K562 (cell line): ENCODE measurements at regions not wholly inside any gene's neighbourhood (a gene's known extent, or its start where the extent isn't known, plus 50 kb on each side); places are given as distances from the start of the nearest gene placed in this dataset.

Experiments used
- ATAC-seq: fragments of 200-7000 bp; cut with Tn5 transposase; 3 replicates; pipeline ENCODE4 v1.9.1; 2020; ENCODE audit warnings: moderate library complexity
- BruUV-seq: library from RNA; stranded (reverse); fragments of 400-500 nt; replicated peaks from 2 replicates; lab custom pipeline; 2021; lab: Mats Ljungman, UMichigan
- CTCF ChIA-PET: fragments of 300-600 bp; formaldehyde crosslinking; extraction: SDS; loops from one replicate; lab custom pipeline; 2021; ENCODE audit warnings: low intra/inter-chr PET ratio; lab: Yijun Ruan, JAX
- POLR2A ChIA-PET: fragments of 300-600, 350-650 bp; sonication (Branson Sonifier 250); formaldehyde crosslinking; extraction: SDS; loops from one replicate; lab custom pipeline; 2021; ENCODE audit warnings: antibody characterized with exemption, inconsistent platforms; lab: Yijun Ruan, JAX
- DNase-seq, 4 experiments: peaks; one replicate each; pipeline versions ENCODE4 v3.0.0 to v3.0.0-alpha.2; 2011 to 2018; ENCODE audit warnings: low spot score in 3 of 4, mixed read lengths in 3 of 4; ENCODE audit errors: extremely low read depth in 1 of 4
- FAIRE-seq: peaks from 2 replicates; lab custom pipeline; 2011; peaks lifted over from hg19 to GRCh38; lab: Jason Lieb, UNC
- H2AFZ ChIP-seq: 2 replicates; pipeline ENCODE4 v1.6.0; 2011; ENCODE audit warnings: low read depth, low read length, control low read depth, inconsistent platforms
- H3K27ac ChIP-seq: fragments of 200-600 bp; 3 replicates; pipeline ENCODE4 v1.8.0; 2011; ENCODE audit warnings: low read depth, mild to moderate bottlenecking, control low read depth, inconsistent platforms, low read length, moderate library complexity, mixed read lengths; ENCODE audit errors: extremely low read depth
- H3K27me3 ChIP-seq, 2 experiments: fragments of 300-600 bp in 1 of 2; 2 replicates in 1 of 2; 3 replicates in 1 of 2; pipeline versions ENCODE4 v1.6.0 to v1.8.0; 2011; ENCODE audit warnings: inconsistent platforms in 2 of 2, low read length in 2 of 2, mild to moderate bottlenecking in 1 of 2, mixed read lengths in 1 of 2, moderate library complexity in 1 of 2; ENCODE audit not compliant: control insufficient read depth in 2 of 2, insufficient read depth in 2 of 2
- H3K36me3 ChIP-seq: fragments of 300-600 bp; 3 replicates; pipeline ENCODE4 v1.8.0; 2011; ENCODE audit warnings: mild to moderate bottlenecking, low read length, inconsistent platforms; ENCODE audit not compliant: control insufficient read depth, insufficient read depth
- H3K4me1 ChIP-seq, 2 experiments: fragments of 200-600 bp in 1 of 2; replicated peaks in 1 of 2; 2 replicates in 1 of 2; 3 replicates in 1 of 2; pipeline versions ENCODE4 v1.5.1 to v1.8.0; 2011; ENCODE audit warnings: inconsistent platforms in 2 of 2, low read length in 2 of 2, mild to moderate bottlenecking in 1 of 2, mixed read lengths in 1 of 2, moderate library complexity in 1 of 2; ENCODE audit not compliant: control insufficient read depth in 2 of 2, insufficient read depth in 2 of 2
- H3K4me2 ChIP-seq: 2 replicates; pipeline ENCODE4 v1.6.1; 2011; ENCODE audit warnings: low read length, control low read depth, inconsistent platforms, mixed read lengths; ENCODE audit not compliant: insufficient read depth
- H3K4me3 ChIP-seq: fragments of 200-600 bp; sonication (generic), shearing (Covaris generic); 2 replicates; pipeline ENCODE4 v1.5.1; 2016; ENCODE audit warnings: control low read depth, inconsistent platforms
- H3K79me2 ChIP-seq: fragments of 200-600 bp; 3 replicates; pipeline ENCODE4 v1.8.0; 2011; ENCODE audit warnings: low read length, inconsistent platforms; ENCODE audit not compliant: control insufficient read depth, insufficient read depth
- H3K9ac ChIP-seq, 2 experiments: 2 replicates each; pipeline versions ENCODE4 v1.6.0 to v1.6.1; 2011; ENCODE audit warnings: low read depth in 2 of 2, low read length in 2 of 2, control low read depth in 1 of 2, inconsistent platforms in 1 of 2, mild to moderate bottlenecking in 1 of 2, mixed read lengths in 1 of 2; ENCODE audit not compliant: insufficient read depth in 1 of 2
- H3K9me1 ChIP-seq: one replicate; pipeline ENCODE4 v1.6.0; 2011; ENCODE audit warnings: inconsistent platforms, mild to moderate bottlenecking, low read length, moderate library complexity; ENCODE audit not compliant: control insufficient read depth, insufficient read depth
- H3K9me3 ChIP-seq: replicated peaks from 2 replicates; pipeline ENCODE4 v1.5.1; 2011; ENCODE audit warnings: low read depth, low read length, inconsistent platforms; ENCODE audit not compliant: control insufficient read depth, insufficient read depth
- H4K20me1 ChIP-seq: replicated peaks from 2 replicates; pipeline ENCODE4 v1.6.1; 2011; ENCODE audit warnings: low read length, inconsistent platforms, mixed read lengths; ENCODE audit not compliant: control insufficient read depth, insufficient read depth
- AFF4 ChIP-seq: sonication (generic); formaldehyde crosslinking; IDR thresholded peaks from 2 replicates; pipeline ENCODE4 v1.8.0; 2023; ENCODE audit warnings: mild to moderate bottlenecking, missing genetic modification reagents
- HLTF ChIP-seq: fragments of 450-650 bp; IDR thresholded peaks from 2 replicates; pipeline ENCODE4 v1.6.1; 2016
- KDM4B ChIP-seq, 2 experiments: fragments of 450-650 bp in 1 of 2; sonication (generic) in 1 of 2; IDR thresholded peaks; 2 replicates each; pipeline ENCODE4 v1.6.1; 2016 to 2017; ENCODE audit warnings: borderline replicate concordance in 2 of 2, antibody characterized with exemption in 1 of 2, low read depth in 1 of 2, mild to moderate bottlenecking in 1 of 2
- KHSRP ChIP-seq: fragments of 450-650 bp; IDR thresholded peaks from 2 replicates; pipeline ENCODE4 v1.6.1; 2017
- NFYB ChIP-seq: IDR thresholded peaks from 2 replicates; pipeline ENCODE4 v1.6.1; 2011; ENCODE audit warnings: mild to moderate bottlenecking, moderate library complexity; ENCODE audit not compliant: insufficient read length; ENCODE audit errors: extremely low read depth
- ZBTB11 ChIP-seq, 3 experiments: fragments of 200-800 bp in 1 of 3; fragments of 250-450 bp in 1 of 3; fragments of 450-650 bp in 1 of 3; sonication (Bioruptor Pico) in 1 of 3; sonication (Bioruptor generic) in 1 of 3; formaldehyde crosslinking in 1 of 3; IDR thresholded peaks; 2 replicates each; pipeline versions ENCODE4 v1.6.1 to v1.8.0; 2016 to 2022; ENCODE audit warnings: mild to moderate bottlenecking in 2 of 3, missing genetic modification characterization in 2 of 3, missing compliant biosample characterization in 1 of 3, moderate library complexity in 1 of 3
- ZNF830 ChIP-seq: fragments of 250-450 bp; sonication (Bioruptor Pico); IDR thresholded peaks from 2 replicates; pipeline ENCODE4 v1.5.0; 2021; ENCODE audit warnings: mild to moderate bottlenecking
- WGBS: fragments of 100-300 bp; shearing (Covaris generic); methylation state at CpG from one replicate; pipeline ENCODE4 v1.1.6; 2016; ENCODE audit warnings: low coverage, mixed read lengths; ENCODE audit not compliant: insufficient coverage; ENCODE audit errors: missing lambda C conversion rate; 5-methylcytosine and 5-hydroxymethylcytosine counted together
- in situ Hi-C: fragments of 300-500 bp; cut with MboI; formaldehyde crosslinking; loops from 4 replicates; pipeline ENCODE4 v1.15.0; 2018; ENCODE audit warnings: inconsistent platforms, mixed read lengths
- intact Hi-C: fragments of 100-400 bp; cut with micrococcal nuclease; formaldehyde crosslinking; loops from 2 replicates; pipeline ENCODE4 v1.14.2; 2022

- in situ Hi-C loops (no loop called here), intact Hi-C loops (no loop called here)
- FAIRE-seq: no peak
- no peak for ATAC-seq
- Histone ChIP-seq H3K79me2 (no peaks in the 10 kb centered on the region), H3K4me3 (no peak overlapping the region), H3K9me3 (no peaks in the 10 kb centered on the region; the same call in 1 of the 2 replicates), H3K4me1 (no peaks in the 10 kb centered on the region), H3K9ac (no peak overlapping the region), H3K36me3 (no peaks in the 10 kb centered on the region), H4K20me1 (no peaks in the 10 kb centered on the region), H3K4me2 (no peak overlapping the region), H3K27me3 (no peaks in the 10 kb centered on the region), H3K27ac (no peak overlapping the region), H2AFZ (no peak overlapping the region), H3K9me1 (no peaks in the 10 kb centered on the region)
- POLR2A ChIA-PET: no interaction called here
- WGBS: 0% methylated on average over 2 of the region's 2 CpGs
- BruUV-seq: no TSS peak
- DNase-seq: no peak
- CTCF ChIA-PET: no interaction called here
- TF ChIP-seq HLTF: no peak
- TF ChIP-seq KDM4B (IDR thresholded peaks at IDR 0.05; ENCODE audit: borderline replicate concordance in 2 of 2, low read depth in 1 of 2): no peak
- no peak for TF ChIP-seq NFYB
- no peak for TF ChIP-seq KHSRP
- TF ChIP-seq ZBTB11 (CRISPR knock-in tag; IDR thresholded peaks at IDR 0.05): no peak
- TF ChIP-seq AFF4: no peak
- TF ChIP-seq ZNF830 (CRISPR knock-in tag): no peak
Measured at GRCh38 chr3:181446741-181447140, 265.0 kb upstream of the SOX2 start.
